GM23338 (cell line): ENCODE measurements at regions not wholly inside any gene's neighbourhood (a gene's known extent, or its start where the extent isn't known, plus 50 kb on each side); places are given as distances from the start of the nearest gene placed in this dataset.

Experiments
- ATAC-seq: fragments of 200-7000 bp; cut with Tn5 transposase; 3 replicates; pipeline ENCODE4 v1.9.1; 2020
- DNase-seq: peaks from one replicate; pipeline ENCODE4 v3.0.0-alpha.2; 2015; ENCODE audit warnings: low spot score
- H2AFZ ChIP-seq: fragments of 200-600 bp; sonication (generic); 2 replicates; pipeline ENCODE4 v1.8.0; 2016; ENCODE audit warnings: antibody characterized with exemption, mild to moderate bottlenecking, moderate library complexity
- H3F3A ChIP-seq: fragments of 200-600 bp; sonication (generic); replicated peaks from 2 replicates; pipeline ENCODE4 v1.8.0; 2017; ENCODE audit warnings: antibody characterized with exemption, mixed run types, low read depth
- H3K27ac ChIP-seq: fragments of 200-600 bp; sonication (generic); 2 replicates; pipeline ENCODE4 v1.6.1; 2016; ENCODE audit warnings: low read depth
- H3K27me3 ChIP-seq: fragments of 200-600 bp; sonication (generic); 2 replicates; pipeline ENCODE4 v1.8.0; 2016; ENCODE audit warnings: mild to moderate bottlenecking, mixed run types, moderate library complexity; ENCODE audit not compliant: insufficient read depth
- H3K36me3 ChIP-seq: fragments of 200-600 bp; sonication (generic); 2 replicates; pipeline ENCODE4 v1.8.0; 2016; ENCODE audit warnings: mild to moderate bottlenecking; ENCODE audit not compliant: insufficient read depth
- H3K4me1 ChIP-seq: fragments of 200-600 bp; sonication (generic); 2 replicates; pipeline ENCODE4 v1.8.0; 2016; ENCODE audit warnings: mild to moderate bottlenecking, moderate library complexity; ENCODE audit not compliant: insufficient read depth
- H3K4me2 ChIP-seq: fragments of 200-600 bp; sonication (generic); 2 replicates; pipeline ENCODE4 v1.7.1; 2017; ENCODE audit warnings: mixed run types
- H3K4me3 ChIP-seq: fragments of 200-600 bp; sonication (generic); 2 replicates; pipeline ENCODE4 v1.6.1; 2016; ENCODE audit warnings: mixed run types
- H3K79me2 ChIP-seq: fragments of 200-600 bp; sonication (generic); replicated peaks from 2 replicates; pipeline ENCODE4 v1.8.0; 2017; ENCODE audit warnings: mild to moderate bottlenecking; ENCODE audit not compliant: insufficient read depth
- H3K9me2 ChIP-seq: fragments of 200-600 bp; sonication (generic); 2 replicates; pipeline ENCODE4 v1.8.0; 2017; ENCODE audit not compliant: insufficient read depth
- H4K20me1 ChIP-seq: fragments of 200-600 bp; sonication (generic); replicated peaks from 2 replicates; pipeline ENCODE4 v1.8.0; 2017; ENCODE audit warnings: mild to moderate bottlenecking; ENCODE audit not compliant: insufficient read depth
- H3K27ac Mint-ChIP-seq: 2 replicates; pipeline ENCODE4 v1.8.0; 2020; ENCODE audit warnings: inconsistent platforms, mild to moderate bottlenecking, moderate library complexity, mixed read lengths
- H3K27me3 Mint-ChIP-seq: 3 replicates; pipeline ENCODE4 v1.8.0; 2022; ENCODE audit warnings: low read depth, mild to moderate bottlenecking, moderate library complexity, mixed read lengths, inconsistent platforms; ENCODE audit not compliant: insufficient read depth, poor library complexity
- H3K36me3 Mint-ChIP-seq: 3 replicates; pipeline ENCODE4 v1.8.0; 2021; ENCODE audit warnings: low read depth, mild to moderate bottlenecking, inconsistent platforms, moderate library complexity, mixed read lengths
- H3K4me1 Mint-ChIP-seq: 3 replicates; pipeline ENCODE4 v1.8.0; 2020; ENCODE audit warnings: mild to moderate bottlenecking, inconsistent platforms, mixed read lengths
- H3K4me3 Mint-ChIP-seq: 3 replicates; pipeline ENCODE4 v1.8.0; 2021; ENCODE audit warnings: moderate library complexity, mild to moderate bottlenecking, inconsistent platforms, mixed read lengths
- H3K9me3 Mint-ChIP-seq: 3 replicates; pipeline ENCODE4 v1.8.0; 2020; ENCODE audit warnings: moderate library complexity, mild to moderate bottlenecking, inconsistent platforms, mixed read lengths
- CREB1 ChIP-seq: fragments of 250-450 bp; sonication (Bioruptor Pico); IDR thresholded peaks from 2 replicates; pipeline ENCODE4 v1.5.0; 2020; ENCODE audit warnings: low read depth, mild to moderate bottlenecking, moderate library complexity
- EZH2 ChIP-seq: fragments of 200-600 bp; sonication (generic); IDR thresholded peaks from one replicate; pipeline ENCODE4 v1.8.0; 2017; ENCODE audit warnings: antibody characterized with exemption, mild to moderate bottlenecking, low read depth; ENCODE audit not compliant: unreplicated experiment
- EZH2phosphoT487 ChIP-seq: fragments of 200-600 bp; sonication (generic); IDR thresholded peaks from one replicate; pipeline ENCODE4 v1.8.1; 2018; ENCODE audit warnings: antibody characterized with exemption; ENCODE audit not compliant: unreplicated experiment
- JUNB ChIP-seq: IDR thresholded peaks from one replicate; pipeline ENCODE4 v1.6.1; 2016; ENCODE audit warnings: antibody characterized with exemption; ENCODE audit not compliant: unreplicated experiment
- NANOG ChIP-seq: IDR thresholded peaks from 2 replicates; pipeline ENCODE4 v1.6.1; 2016; ENCODE audit warnings: antibody characterized with exemption, borderline replicate concordance
- POLR2AphosphoS5 ChIP-seq: IDR thresholded peaks from 2 replicates; pipeline ENCODE4 v1.6.1; 2016; ENCODE audit warnings: antibody characterized with exemption, low read depth
- STAT1 ChIP-seq: IDR thresholded peaks from one replicate; pipeline ENCODE4 v1.6.1; 2016; ENCODE audit warnings: antibody characterized with exemption; ENCODE audit not compliant: unreplicated experiment
- ZNF114 ChIP-seq: fragments of 250-450 bp; sonication (Bioruptor Pico); IDR thresholded peaks from 2 replicates; pipeline ENCODE4 v1.5.0; 2020; ENCODE audit warnings: mild to moderate bottlenecking, moderate library complexity
- ZNF331 ChIP-seq: fragments of 250-450 bp; sonication (Bioruptor Pico); IDR thresholded peaks from 2 replicates; pipeline ENCODE4 v1.5.0; 2020; ENCODE audit warnings: low read depth, mild to moderate bottlenecking, moderate library complexity
- TF ChIP-seq, protein P1 (sequence below): IDR thresholded peaks from one replicate; pipeline ENCODE4 v1.6.1; 2018; ENCODE audit warnings: antibody characterized with exemption; ENCODE audit not compliant: unreplicated experiment
- TF ChIP-seq, protein P2 (sequence below): IDR thresholded peaks from 2 replicates; pipeline ENCODE4 v1.6.1; 2016; ENCODE audit warnings: antibody characterized with exemption
- TF ChIP-seq, protein P3 (sequence below): fragments of 250-450 bp; sonication (Bioruptor Pico); IDR thresholded peaks from 2 replicates; pipeline ENCODE4 v1.5.0; 2020; ENCODE audit warnings: mild to moderate bottlenecking, moderate library complexity
- TF ChIP-seq, protein P4 (sequence below), 2 experiments: fragments of 200-600 bp in 1 of 2; sonication (generic) in 1 of 2; conservative IDR thresholded peaks; 2 replicates each; pipeline versions ENCODE4 v1.5.1 to v1.6.1; 2016 to 2017; ENCODE audit warnings: antibody characterized with exemption in 2 of 2, low read depth in 2 of 2, mild to moderate bottlenecking in 2 of 2, moderate library complexity in 1 of 2

GRCh38 chr16:79892278-79892677 is 291.7 kb upstream of the MAF start:
- Mint-ChIP-seq H3K4me1 (no peaks in the 10 kb centered on the region), H3K27ac (no peak overlapping the region), H3K9me3 (peaks cover 3% of the 10 kb centered on the region; the same call in 1 of the 3 replicates), H3K36me3 (no peaks in the 10 kb centered on the region), H3K27me3 (no peaks in the 10 kb centered on the region), H3K4me3 (no peak overlapping the region)
- H3K4me2 ChIP-seq = no peak overlapping the region
- no peaks in the 10 kb centered on the region for H3K79me2 ChIP-seq
- no peaks in the 10 kb centered on the region for H4K20me1 ChIP-seq
- no peaks in the 10 kb centered on the region for H3K36me3 ChIP-seq
- H3F3A ChIP-seq = no peaks in the 10 kb centered on the region
- DNase-seq (no peak), ATAC-seq (no peak)
- no peak overlapping the region for H2AFZ ChIP-seq
- no peak overlapping the region for H3K4me3 ChIP-seq
- H3K27me3 ChIP-seq = no peaks in the 10 kb centered on the region
- H3K27ac ChIP-seq = no peak overlapping the region
- TF ChIP-seq, protein P1, sequence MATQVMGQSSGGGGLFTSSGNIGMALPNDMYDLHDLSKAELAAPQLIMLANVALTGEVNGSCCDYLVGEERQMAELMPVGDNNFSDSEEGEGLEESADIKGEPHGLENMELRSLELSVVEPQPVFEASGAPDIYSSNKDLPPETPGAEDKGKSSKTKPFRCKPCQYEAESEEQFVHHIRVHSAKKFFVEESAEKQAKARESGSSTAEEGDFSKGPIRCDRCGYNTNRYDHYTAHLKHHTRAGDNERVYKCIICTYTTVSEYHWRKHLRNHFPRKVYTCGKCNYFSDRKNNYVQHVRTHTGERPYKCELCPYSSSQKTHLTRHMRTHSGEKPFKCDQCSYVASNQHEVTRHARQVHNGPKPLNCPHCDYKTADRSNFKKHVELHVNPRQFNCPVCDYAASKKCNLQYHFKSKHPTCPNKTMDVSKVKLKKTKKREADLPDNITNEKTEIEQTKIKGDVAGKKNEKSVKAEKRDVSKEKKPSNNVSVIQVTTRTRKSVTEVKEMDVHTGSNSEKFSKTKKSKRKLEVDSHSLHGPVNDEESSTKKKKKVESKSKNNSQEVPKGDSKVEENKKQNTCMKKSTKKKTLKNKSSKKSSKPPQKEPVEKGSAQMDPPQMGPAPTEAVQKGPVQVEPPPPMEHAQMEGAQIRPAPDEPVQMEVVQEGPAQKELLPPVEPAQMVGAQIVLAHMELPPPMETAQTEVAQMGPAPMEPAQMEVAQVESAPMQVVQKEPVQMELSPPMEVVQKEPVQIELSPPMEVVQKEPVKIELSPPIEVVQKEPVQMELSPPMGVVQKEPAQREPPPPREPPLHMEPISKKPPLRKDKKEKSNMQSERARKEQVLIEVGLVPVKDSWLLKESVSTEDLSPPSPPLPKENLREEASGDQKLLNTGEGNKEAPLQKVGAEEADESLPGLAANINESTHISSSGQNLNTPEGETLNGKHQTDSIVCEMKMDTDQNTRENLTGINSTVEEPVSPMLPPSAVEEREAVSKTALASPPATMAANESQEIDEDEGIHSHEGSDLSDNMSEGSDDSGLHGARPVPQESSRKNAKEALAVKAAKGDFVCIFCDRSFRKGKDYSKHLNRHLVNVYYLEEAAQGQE = no peak
- TF ChIP-seq ZNF331 (CRISPR knock-in tag) (no peak), ZNF114 (CRISPR knock-in tag) (no peak), EZH2phosphoT487 (no peak), CREB1 (CRISPR knock-in tag) (no peak), NANOG (no peak), JUNB (no peak), STAT1 (no peak), EZH2 (no peak), POLR2AphosphoS5 (no peak)
- TF ChIP-seq, protein P2, sequence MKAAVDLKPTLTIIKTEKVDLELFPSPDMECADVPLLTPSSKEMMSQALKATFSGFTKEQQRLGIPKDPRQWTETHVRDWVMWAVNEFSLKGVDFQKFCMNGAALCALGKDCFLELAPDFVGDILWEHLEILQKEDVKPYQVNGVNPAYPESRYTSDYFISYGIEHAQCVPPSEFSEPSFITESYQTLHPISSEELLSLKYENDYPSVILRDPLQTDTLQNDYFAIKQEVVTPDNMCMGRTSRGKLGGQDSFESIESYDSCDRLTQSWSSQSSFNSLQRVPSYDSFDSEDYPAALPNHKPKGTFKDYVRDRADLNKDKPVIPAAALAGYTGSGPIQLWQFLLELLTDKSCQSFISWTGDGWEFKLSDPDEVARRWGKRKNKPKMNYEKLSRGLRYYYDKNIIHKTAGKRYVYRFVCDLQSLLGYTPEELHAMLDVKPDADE = no peak
- TF ChIP-seq, protein P3, sequence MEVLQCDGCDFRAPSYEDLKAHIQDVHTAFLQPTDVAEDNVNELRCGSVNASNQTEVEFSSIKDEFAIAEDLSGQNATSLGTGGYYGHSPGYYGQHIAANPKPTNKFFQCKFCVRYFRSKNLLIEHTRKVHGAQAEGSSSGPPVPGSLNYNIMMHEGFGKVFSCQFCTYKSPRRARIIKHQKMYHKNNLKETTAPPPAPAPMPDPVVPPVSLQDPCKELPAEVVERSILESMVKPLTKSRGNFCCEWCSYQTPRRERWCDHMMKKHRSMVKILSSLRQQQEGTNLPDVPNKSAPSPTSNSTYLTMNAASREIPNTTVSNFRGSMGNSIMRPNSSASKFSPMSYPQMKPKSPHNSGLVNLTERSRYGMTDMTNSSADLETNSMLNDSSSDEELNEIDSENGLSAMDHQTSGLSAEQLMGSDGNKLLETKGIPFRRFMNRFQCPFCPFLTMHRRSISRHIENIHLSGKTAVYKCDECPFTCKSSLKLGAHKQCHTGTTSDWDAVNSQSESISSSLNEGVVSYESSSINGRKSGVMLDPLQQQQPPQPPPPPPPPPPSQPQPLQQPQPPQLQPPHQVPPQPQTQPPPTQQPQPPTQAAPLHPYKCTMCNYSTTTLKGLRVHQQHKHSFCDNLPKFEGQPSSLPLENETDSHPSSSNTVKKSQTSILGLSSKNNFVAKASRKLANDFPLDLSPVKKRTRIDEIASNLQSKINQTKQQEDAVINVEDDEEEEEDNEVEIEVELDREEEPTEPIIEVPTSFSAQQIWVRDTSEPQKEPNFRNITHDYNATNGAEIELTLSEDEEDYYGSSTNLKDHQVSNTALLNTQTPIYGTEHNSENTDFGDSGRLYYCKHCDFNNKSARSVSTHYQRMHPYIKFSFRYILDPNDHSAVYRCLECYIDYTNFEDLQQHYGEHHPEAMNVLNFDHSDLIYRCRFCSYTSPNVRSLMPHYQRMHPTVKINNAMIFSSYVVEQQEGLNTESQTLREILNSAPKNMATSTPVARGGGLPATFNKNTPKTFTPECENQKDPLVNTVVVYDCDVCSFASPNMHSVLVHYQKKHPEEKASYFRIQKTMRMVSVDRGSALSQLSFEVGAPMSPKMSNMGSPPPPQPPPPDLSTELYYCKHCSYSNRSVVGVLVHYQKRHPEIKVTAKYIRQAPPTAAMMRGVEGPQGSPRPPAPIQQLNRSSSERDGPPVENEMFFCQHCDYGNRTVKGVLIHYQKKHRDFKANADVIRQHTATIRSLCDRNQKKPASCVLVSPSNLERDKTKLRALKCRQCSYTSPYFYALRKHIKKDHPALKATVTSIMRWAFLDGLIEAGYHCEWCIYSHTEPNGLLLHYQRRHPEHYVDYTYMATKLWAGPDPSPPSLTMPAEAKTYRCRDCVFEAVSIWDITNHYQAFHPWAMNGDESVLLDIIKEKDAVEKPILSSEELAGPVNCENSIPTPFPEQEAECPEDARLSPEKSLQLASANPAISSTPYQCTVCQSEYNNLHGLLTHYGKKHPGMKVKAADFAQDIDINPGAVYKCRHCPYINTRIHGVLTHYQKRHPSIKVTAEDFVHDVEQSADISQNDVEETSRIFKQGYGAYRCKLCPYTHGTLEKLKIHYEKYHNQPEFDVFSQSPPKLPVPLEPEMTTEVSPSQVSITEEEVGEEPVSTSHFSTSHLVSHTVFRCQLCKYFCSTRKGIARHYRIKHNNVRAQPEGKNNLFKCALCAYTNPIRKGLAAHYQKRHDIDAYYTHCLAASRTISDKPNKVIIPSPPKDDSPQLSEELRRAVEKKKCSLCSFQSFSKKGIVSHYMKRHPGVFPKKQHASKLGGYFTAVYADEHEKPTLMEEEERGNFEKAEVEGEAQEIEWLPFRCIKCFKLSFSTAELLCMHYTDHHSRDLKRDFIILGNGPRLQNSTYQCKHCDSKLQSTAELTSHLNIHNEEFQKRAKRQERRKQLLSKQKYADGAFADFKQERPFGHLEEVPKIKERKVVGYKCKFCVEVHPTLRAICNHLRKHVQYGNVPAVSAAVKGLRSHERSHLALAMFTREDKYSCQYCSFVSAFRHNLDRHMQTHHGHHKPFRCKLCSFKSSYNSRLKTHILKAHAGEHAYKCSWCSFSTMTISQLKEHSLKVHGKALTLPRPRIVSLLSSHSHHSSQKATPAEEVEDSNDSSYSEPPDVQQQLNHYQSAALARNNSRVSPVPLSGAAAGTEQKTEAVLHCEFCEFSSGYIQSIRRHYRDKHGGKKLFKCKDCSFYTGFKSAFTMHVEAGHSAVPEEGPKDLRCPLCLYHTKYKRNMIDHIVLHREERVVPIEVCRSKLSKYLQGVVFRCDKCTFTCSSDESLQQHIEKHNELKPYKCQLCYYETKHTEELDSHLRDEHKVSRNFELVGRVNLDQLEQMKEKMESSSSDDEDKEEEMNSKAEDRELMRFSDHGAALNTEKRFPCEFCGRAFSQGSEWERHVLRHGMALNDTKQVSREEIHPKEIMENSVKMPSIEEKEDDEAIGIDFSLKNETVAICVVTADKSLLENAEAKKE (CRISPR knock-in tag) = no peak
- TF ChIP-seq, protein P4, sequence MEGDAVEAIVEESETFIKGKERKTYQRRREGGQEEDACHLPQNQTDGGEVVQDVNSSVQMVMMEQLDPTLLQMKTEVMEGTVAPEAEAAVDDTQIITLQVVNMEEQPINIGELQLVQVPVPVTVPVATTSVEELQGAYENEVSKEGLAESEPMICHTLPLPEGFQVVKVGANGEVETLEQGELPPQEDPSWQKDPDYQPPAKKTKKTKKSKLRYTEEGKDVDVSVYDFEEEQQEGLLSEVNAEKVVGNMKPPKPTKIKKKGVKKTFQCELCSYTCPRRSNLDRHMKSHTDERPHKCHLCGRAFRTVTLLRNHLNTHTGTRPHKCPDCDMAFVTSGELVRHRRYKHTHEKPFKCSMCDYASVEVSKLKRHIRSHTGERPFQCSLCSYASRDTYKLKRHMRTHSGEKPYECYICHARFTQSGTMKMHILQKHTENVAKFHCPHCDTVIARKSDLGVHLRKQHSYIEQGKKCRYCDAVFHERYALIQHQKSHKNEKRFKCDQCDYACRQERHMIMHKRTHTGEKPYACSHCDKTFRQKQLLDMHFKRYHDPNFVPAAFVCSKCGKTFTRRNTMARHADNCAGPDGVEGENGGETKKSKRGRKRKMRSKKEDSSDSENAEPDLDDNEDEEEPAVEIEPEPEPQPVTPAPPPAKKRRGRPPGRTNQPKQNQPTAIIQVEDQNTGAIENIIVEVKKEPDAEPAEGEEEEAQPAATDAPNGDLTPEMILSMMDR (conservative IDR thresholded peaks at IDR 0.05; ENCODE audit: low read depth in 2 of 2) = no peak
- no peaks in the 10 kb centered on the region; the same call in 1 of the 2 replicates for H3K9me2 ChIP-seq
- no peaks in the 10 kb centered on the region for H3K4me1 ChIP-seq
